ENCODE measurements at regions not wholly inside any gene's neighbourhood (a gene's known extent, or its start where the extent isn't known, plus 50 kb on each side); places are given as distances from the start of the nearest gene placed in this dataset.

DNA sequence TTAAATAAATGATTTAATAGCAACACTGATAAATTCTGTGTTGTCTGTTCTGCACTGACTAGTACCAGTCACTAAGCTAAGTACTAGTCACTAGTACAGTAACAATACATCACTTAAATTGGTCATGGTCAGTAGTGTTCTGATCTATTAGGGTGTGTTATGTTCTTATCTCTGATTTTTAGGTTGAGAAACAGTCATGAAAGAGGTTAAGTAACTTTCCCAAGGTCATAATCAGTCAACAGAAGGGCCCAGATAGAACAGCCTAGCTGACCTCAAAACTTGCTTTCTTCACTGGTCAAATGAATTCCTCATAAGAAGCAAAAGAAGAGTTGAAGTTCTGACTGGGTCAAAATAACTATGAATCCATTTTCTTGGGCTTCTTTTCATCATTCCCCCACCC lies 1492.7 kb downstream of the MAT2B start:
- TF ChIP-seq CTCF (IDR thresholded peaks at IDR 0.05): no peak
- TF ChIP-seq ZFX (IDR thresholded peaks at IDR 0.05; ENCODE audit: borderline replicate concordance): no peak
